PFSK-1 (cell line): ENCODE measurements at regions not wholly inside any gene's neighbourhood (a gene's known extent, or its start where the extent isn't known, plus 50 kb on each side); places are given as distances from the start of the nearest gene placed in this dataset.

Source experiments
- FOXP2 ChIP-seq: optimal IDR thresholded peaks from 2 replicates; pipeline ENCODE3; 2011; ENCODE audit warnings: borderline replicate concordance, control low read depth, inconsistent platforms; ENCODE audit not compliant: insufficient read depth; ENCODE audit errors: extremely low read length, extremely low read depth
- POLR2AphosphoS5 ChIP-seq: IDR thresholded peaks from 2 replicates; pipeline ENCODE4 v1.6.1; 2012; ENCODE audit warnings: low read depth, mild to moderate bottlenecking, control low read depth, low read length, moderate library complexity
- REST ChIP-seq, 2 experiments: IDR thresholded peaks; 2 replicates each; pipeline versions ENCODE4 v1.6.1 to v1.8.0; 2011 to 2012; ENCODE audit warnings: low read depth in 2 of 2, low read length in 2 of 2, control low read depth in 1 of 2, inconsistent platforms in 1 of 2, mild to moderate bottlenecking in 1 of 2, moderate library complexity in 1 of 2; ENCODE audit not compliant: insufficient read depth in 1 of 2
- SIN3A ChIP-seq: IDR thresholded peaks from 2 replicates; pipeline ENCODE4 v1.6.1; 2012; ENCODE audit warnings: mild to moderate bottlenecking, low read length, moderate library complexity, borderline replicate concordance; ENCODE audit not compliant: insufficient read depth
- TAF1 ChIP-seq: IDR thresholded peaks from 2 replicates; pipeline ENCODE4 v1.6.1; 2012; ENCODE audit warnings: low read length, control low read depth, borderline replicate concordance; ENCODE audit not compliant: insufficient read depth

- TF ChIP-seq SIN3A (no peak), TAF1 (no peak), POLR2AphosphoS5 (no peak), REST (IDR thresholded peaks at IDR 0.05; ENCODE audit: insufficient read depth in 1 of 2, low read depth in 2 of 2, low read length in 2 of 2) (no peak), FOXP2 (no peak)
Observed at GRCh38 chr2:105635564-105635963, 109.1 kb upstream of the NCK2 start.

GRCh38 chr2:105634198-105634597 lies 110.5 kb upstream of the NCK2 start:
- no peak for TF ChIP-seq REST (IDR thresholded peaks at IDR 0.05; ENCODE audit: insufficient read depth in 1 of 2, low read depth in 2 of 2, low read length in 2 of 2)
- TF ChIP-seq POLR2AphosphoS5 = no peak
- no peak for TF ChIP-seq FOXP2

DNA sequence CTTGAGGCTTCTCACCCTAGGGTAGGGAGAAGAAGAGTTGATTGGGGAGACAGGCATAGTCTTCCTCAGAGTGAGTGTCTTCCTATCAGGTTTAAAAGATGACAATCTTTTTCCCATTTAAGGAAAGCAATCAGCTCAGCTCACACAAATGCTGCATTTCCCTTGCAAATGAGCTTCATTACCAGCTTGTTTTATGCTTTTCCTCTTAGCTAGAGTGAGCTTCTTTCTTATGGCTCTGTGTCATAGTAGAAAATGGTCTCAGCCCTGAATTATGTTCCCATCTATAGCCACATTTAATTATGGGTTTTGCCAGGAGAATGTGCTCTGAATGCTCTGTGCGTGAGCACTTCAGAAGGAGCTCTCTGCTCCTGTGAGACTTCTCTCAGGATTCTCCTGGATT lies 112.8 kb upstream of the NCK2 start:
- TF ChIP-seq REST (IDR thresholded peaks at IDR 0.05; ENCODE audit: insufficient read depth in 1 of 2, low read depth in 2 of 2, low read length in 2 of 2) (no peak), SIN3A (no peak), TAF1 (no peak), FOXP2 (no peak), POLR2AphosphoS5 (no peak)

GRCh38 chr2:105631011-105631410 lies 113.7 kb upstream of the NCK2 start:
- TF ChIP-seq TAF1 (no peak), REST (IDR thresholded peaks at IDR 0.05; ENCODE audit: insufficient read depth in 1 of 2, low read depth in 2 of 2, low read length in 2 of 2) (no peak), SIN3A (no peak), FOXP2 (no peak), POLR2AphosphoS5 (no peak)

DNA sequence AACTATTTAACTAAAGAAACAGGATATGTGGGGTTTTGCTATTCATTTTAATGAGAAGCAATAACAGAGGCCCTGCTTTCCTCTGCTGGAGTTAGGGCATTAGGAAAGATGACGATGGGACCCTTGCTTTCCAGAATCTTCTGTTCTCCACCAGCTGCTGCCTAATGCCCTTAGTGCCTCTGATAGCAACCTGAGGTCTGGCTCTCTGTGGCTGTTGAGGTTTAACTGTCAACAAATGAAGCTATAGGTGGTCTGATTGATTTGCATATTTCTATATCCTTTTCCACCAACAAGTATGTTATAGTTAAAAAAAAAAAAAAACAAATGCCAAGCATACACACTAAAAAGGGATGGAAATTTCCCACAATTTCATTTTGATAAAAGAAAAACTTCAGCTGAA lies 115.1 kb upstream of the NCK2 start:
- no peak for TF ChIP-seq TAF1
- TF ChIP-seq REST (IDR thresholded peaks at IDR 0.05; ENCODE audit: insufficient read depth in 1 of 2, low read depth in 2 of 2, low read length in 2 of 2) = no peak
- TF ChIP-seq POLR2AphosphoS5 = no peak
- TF ChIP-seq SIN3A = no peak
- no peak for TF ChIP-seq FOXP2
